Liver (tissue), 3 donors: ENCODE measurements at regions not wholly inside any gene's neighbourhood (a gene's known extent, or its start where the extent isn't known, plus 50 kb on each side); places are given as distances from the start of the nearest gene placed in this dataset.

Source experiments
- ATF3 ChIP-seq: IDR thresholded peaks from 2 replicates; pipeline ENCODE4 v1.6.1; 2016; ENCODE audit warnings: antibody characterized with exemption
- FOXA1 ChIP-seq: IDR thresholded peaks from 2 replicates; pipeline ENCODE4 v1.6.1; 2016; ENCODE audit warnings: antibody characterized with exemption
- TAF1 ChIP-seq: conservative IDR thresholded peaks from 2 replicates; pipeline ENCODE4 v1.6.1; 2016; ENCODE audit warnings: antibody characterized with exemption, mild to moderate bottlenecking
- TF ChIP-seq, protein P1 (sequence below): fragments of 150-350 bp; IDR thresholded peaks from 2 replicates; pipeline ENCODE4 v1.5.1; 2017; ENCODE audit warnings: improper control_type of control experiment, low read depth, low read length; ENCODE audit not compliant: missing input control
- donor health status: healthy.
- donor health status: healthy.

GRCh38 chr4:57403591-57403990, 293.4 kb upstream of the IGFBP7 start:
- TF ChIP-seq, protein P1, sequence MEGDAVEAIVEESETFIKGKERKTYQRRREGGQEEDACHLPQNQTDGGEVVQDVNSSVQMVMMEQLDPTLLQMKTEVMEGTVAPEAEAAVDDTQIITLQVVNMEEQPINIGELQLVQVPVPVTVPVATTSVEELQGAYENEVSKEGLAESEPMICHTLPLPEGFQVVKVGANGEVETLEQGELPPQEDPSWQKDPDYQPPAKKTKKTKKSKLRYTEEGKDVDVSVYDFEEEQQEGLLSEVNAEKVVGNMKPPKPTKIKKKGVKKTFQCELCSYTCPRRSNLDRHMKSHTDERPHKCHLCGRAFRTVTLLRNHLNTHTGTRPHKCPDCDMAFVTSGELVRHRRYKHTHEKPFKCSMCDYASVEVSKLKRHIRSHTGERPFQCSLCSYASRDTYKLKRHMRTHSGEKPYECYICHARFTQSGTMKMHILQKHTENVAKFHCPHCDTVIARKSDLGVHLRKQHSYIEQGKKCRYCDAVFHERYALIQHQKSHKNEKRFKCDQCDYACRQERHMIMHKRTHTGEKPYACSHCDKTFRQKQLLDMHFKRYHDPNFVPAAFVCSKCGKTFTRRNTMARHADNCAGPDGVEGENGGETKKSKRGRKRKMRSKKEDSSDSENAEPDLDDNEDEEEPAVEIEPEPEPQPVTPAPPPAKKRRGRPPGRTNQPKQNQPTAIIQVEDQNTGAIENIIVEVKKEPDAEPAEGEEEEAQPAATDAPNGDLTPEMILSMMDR, result no peak
- TF ChIP-seq ATF3, result no peak
- no peak for TF ChIP-seq TAF1
- no peak for TF ChIP-seq FOXA1
